SK-N-MC (cell line): ENCODE measurements at regions not wholly inside any gene's neighbourhood (a gene's known extent, or its start where the extent isn't known, plus 50 kb on each side); places are given as distances from the start of the nearest gene placed in this dataset.

Experiments used
- DNase-seq: peaks from one replicate; pipeline ENCODE4 v3.0.0-alpha.2; 2011; ENCODE audit warnings: low read depth, low spot score
- H3K27ac ChIP-seq: fragments of 200-600 bp; sonication (generic); 2 replicates; pipeline ENCODE4 v1.5.1; 2016; ENCODE audit warnings: mixed run types
- H3K36me3 ChIP-seq: fragments of 200-600 bp; sonication (generic); 2 replicates; pipeline ENCODE4 v1.6.1; 2017; ENCODE audit warnings: antibody characterized with exemption, low read length, mixed read lengths; ENCODE audit not compliant: insufficient read depth
- H3K4me3 ChIP-seq: fragments of 200-600 bp; sonication (generic); 2 replicates; pipeline ENCODE4 v1.5.1; 2016
- H3K9ac ChIP-seq: fragments of 200-600 bp; sonication (generic); 2 replicates; pipeline ENCODE4 v1.8.0; 2017; ENCODE audit warnings: mixed run types, mixed read lengths; ENCODE audit not compliant: insufficient read length
- H3K9me3 ChIP-seq: fragments of 200-600 bp; sonication (generic); 2 replicates; pipeline ENCODE4 v1.6.1; 2017; ENCODE audit warnings: low read depth, mild to moderate bottlenecking, antibody characterized with exemption, low read length, moderate library complexity, mixed read lengths
- EZH2 ChIP-seq: fragments of 200-600 bp; sonication (generic); IDR thresholded peaks from one replicate; pipeline ENCODE4 v1.6.1; 2017; ENCODE audit warnings: antibody characterized with exemption
- FOXP2 ChIP-seq: optimal IDR thresholded peaks from 2 replicates; pipeline ENCODE3; 2011; ENCODE audit warnings: mild to moderate bottlenecking, moderate library complexity; ENCODE audit not compliant: insufficient read depth; ENCODE audit errors: extremely low read length, control extremely low read depth
- POLR2AphosphoS5 ChIP-seq: IDR thresholded peaks from 2 replicates; pipeline ENCODE4 v1.6.1; 2012; ENCODE audit warnings: mild to moderate bottlenecking, low read depth, low read length, borderline replicate concordance

GRCh38 chr5:89147031-89147430 is 264.0 kb upstream of the MEF2C start:
- H3K9ac ChIP-seq = no peak overlapping the region
- no peak for TF ChIP-seq EZH2
- TF ChIP-seq FOXP2 = no peak
- no peak for TF ChIP-seq POLR2AphosphoS5
- H3K36me3 ChIP-seq = no peaks in the 10 kb centered on the region
- DNase-seq = no peak
- H3K9me3 ChIP-seq = no peaks in the 10 kb centered on the region
- H3K4me3 ChIP-seq = no peak overlapping the region
- H3K27ac ChIP-seq = no peak overlapping the region

- TF ChIP-seq EZH2 (no peak), FOXP2 (no peak), POLR2AphosphoS5 (no peak)
- H3K36me3 ChIP-seq = no peaks in the 10 kb centered on the region
- H3K9ac ChIP-seq = no peak overlapping the region
- no peaks in the 10 kb centered on the region for H3K9me3 ChIP-seq
- H3K4me3 ChIP-seq = no peak overlapping the region
- no peak for DNase-seq
- H3K27ac ChIP-seq = no peak overlapping the region
Observed at GRCh38 chr5:89137148-89137547, 254.2 kb upstream of the MEF2C start.

- Histone ChIP-seq H3K9ac (no peak overlapping the region), H3K27ac (no peak overlapping the region), H3K4me3 (no peak overlapping the region), H3K36me3 (no peaks in the 10 kb centered on the region), H3K9me3 (no peaks in the 10 kb centered on the region)
- no peak for TF ChIP-seq POLR2AphosphoS5
- DNase-seq = no peak
Observed at GRCh38 chr5:89133975-89134374, 251.0 kb upstream of the MEF2C start.

GRCh38 chr5:89133129-89133528 is 250.1 kb upstream of the MEF2C start:
- Histone ChIP-seq H3K27ac (no peak overlapping the region), H3K36me3 (no peaks in the 10 kb centered on the region), H3K9ac (no peak overlapping the region), H3K4me3 (no peak overlapping the region), H3K9me3 (no peaks in the 10 kb centered on the region)
- TF ChIP-seq POLR2AphosphoS5 (no peak), EZH2 (no peak), FOXP2 (no peak)
- no peak for DNase-seq

GRCh38 chr5:89130851-89131250 is 247.9 kb upstream of the MEF2C start:
- TF ChIP-seq FOXP2 (no peak), EZH2 (no peak), POLR2AphosphoS5 (no peak)
- H3K9ac ChIP-seq = no peak overlapping the region
- H3K27ac ChIP-seq = no peak overlapping the region
- no peak for DNase-seq
- no peaks in the 10 kb centered on the region for H3K36me3 ChIP-seq
- no peak overlapping the region for H3K4me3 ChIP-seq
- no peaks in the 10 kb centered on the region for H3K9me3 ChIP-seq

- no peak for DNase-seq
- Histone ChIP-seq H3K4me3 (no peak overlapping the region), H3K9me3 (no peaks in the 10 kb centered on the region), H3K36me3 (no peaks in the 10 kb centered on the region), H3K27ac (no peak overlapping the region), H3K9ac (no peak overlapping the region)
- TF ChIP-seq EZH2 (no peak), POLR2AphosphoS5 (no peak), FOXP2 (no peak)
Observed at GRCh38 chr5:89129941-89130340, 247.0 kb upstream of the MEF2C start.

- no peaks in the 10 kb centered on the region for H3K36me3 ChIP-seq
- no peak overlapping the region for H3K9ac ChIP-seq
- no peak overlapping the region for H3K27ac ChIP-seq
- no peak overlapping the region for H3K4me3 ChIP-seq
- no peak for DNase-seq
- H3K9me3 ChIP-seq = no peaks in the 10 kb centered on the region
- no peak for TF ChIP-seq FOXP2
- no peak for TF ChIP-seq EZH2
- TF ChIP-seq POLR2AphosphoS5 = no peak
Observed at GRCh38 chr5:89128906-89129625, 246.1 kb upstream of the MEF2C start.

GRCh38 chr5:89128092-89128491 is 245.1 kb upstream of the MEF2C start:
- H3K4me3 ChIP-seq = no peak overlapping the region
- no peak overlapping the region for H3K9ac ChIP-seq
- H3K9me3 ChIP-seq = no peaks in the 10 kb centered on the region
- DNase-seq = no peak
- no peaks in the 10 kb centered on the region for H3K36me3 ChIP-seq
- no peak for TF ChIP-seq POLR2AphosphoS5
- no peak for TF ChIP-seq EZH2
- no peak overlapping the region for H3K27ac ChIP-seq

- H3K9ac ChIP-seq = no peak overlapping the region
- TF ChIP-seq POLR2AphosphoS5 = no peak
- no peak for TF ChIP-seq FOXP2
- TF ChIP-seq EZH2 = no peak
- no peaks in the 10 kb centered on the region for H3K36me3 ChIP-seq
- no peak for DNase-seq
- H3K9me3 ChIP-seq = no peaks in the 10 kb centered on the region
- H3K4me3 ChIP-seq = no peak overlapping the region
- no peak overlapping the region for H3K27ac ChIP-seq
Observed at GRCh38 chr5:89127191-89127590, 244.2 kb upstream of the MEF2C start.
